MG63 (cell line): ENCODE measurements at regions not wholly inside any gene's neighbourhood (a gene's known extent, or its start where the extent isn't known, plus 50 kb on each side); places are given as distances from the start of the nearest gene placed in this dataset.

Source experiments
- DNase-seq: peaks from one replicate; pipeline ENCODE4 v3.0.0-alpha.2; 2020
- H3K27me3 ChIP-seq: fragments of 250-450 bp; sonication (Bioruptor Pico); 2 replicates; pipeline ENCODE4 v1.5.1; 2020; ENCODE audit warnings: mild to moderate bottlenecking, moderate library complexity
- H3K36me3 ChIP-seq: fragments of 250-450 bp; sonication (Bioruptor Pico); 2 replicates; pipeline ENCODE4 v1.5.1; 2020; ENCODE audit warnings: mild to moderate bottlenecking, moderate library complexity
- H3K4me3 ChIP-seq: fragments of 250-450 bp; sonication (Bioruptor Pico); 2 replicates; pipeline ENCODE4 v1.5.1; 2020; ENCODE audit warnings: mild to moderate bottlenecking, moderate library complexity
- H3K9me3 ChIP-seq: fragments of 250-450 bp; sonication (Bioruptor Pico); 2 replicates; pipeline ENCODE4 v1.5.1; 2020; ENCODE audit warnings: mild to moderate bottlenecking, moderate library complexity

DNA sequence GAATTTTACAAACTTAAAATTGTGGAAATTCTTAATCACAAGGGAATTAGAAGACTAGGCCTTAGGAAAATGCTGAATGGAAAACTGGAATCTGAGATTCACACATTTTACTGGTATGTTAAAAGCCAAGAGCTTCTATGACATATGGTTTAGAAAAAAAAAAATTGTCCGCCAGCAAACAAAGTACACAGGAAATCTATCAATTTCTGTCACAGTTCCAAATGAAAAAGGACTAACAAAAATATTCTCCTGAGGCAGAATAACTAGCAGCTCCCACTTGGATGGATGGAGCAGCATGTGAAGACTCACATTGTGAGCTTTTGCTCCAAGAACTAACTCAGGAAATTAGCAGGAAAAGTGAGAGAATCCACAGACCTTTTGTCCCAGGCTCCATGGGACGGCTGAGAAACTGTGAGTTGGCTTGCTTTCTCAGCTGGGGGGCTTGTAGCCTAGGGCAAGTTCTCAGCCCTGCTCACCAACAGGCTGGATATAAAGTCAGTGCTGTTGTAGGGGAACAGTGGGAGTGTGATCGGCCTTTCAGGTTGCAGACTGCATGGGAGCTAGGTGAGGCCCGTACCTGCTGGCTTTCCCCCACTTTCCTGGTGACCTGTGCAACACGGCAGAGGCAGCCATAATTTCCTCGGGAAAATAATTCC, 731.1 kb upstream of the SGO1 start:
- Histone ChIP-seq H3K27me3 (no peaks in the 10 kb centered on the region), H3K9me3 (no peaks in the 10 kb centered on the region), H3K36me3 (no peaks in the 10 kb centered on the region), H3K4me3 (no peak overlapping the region)
- no peak for DNase-seq

DNA sequence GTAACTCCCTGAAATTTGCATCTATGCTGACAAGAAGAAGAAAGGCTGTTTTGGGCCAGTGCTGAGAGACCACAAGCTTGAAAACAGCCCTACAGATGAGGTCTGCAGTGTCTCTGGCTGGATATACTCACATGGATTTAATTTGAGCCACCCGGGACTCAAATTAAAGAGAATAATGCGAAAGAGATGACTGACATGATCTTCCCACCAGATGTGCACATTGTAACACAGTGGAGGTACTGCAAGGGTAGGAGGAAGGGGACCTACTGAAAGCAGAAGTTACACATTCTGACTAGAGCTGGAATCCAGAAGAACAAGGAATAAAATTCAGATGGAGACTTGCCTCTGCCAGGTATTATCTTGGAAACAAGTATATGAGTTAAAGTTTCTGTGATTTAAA, 728.3 kb upstream of the SGO1 start:
- no peaks in the 10 kb centered on the region for H3K27me3 ChIP-seq
- H3K9me3 ChIP-seq: no peaks in the 10 kb centered on the region
- H3K36me3 ChIP-seq: no peaks in the 10 kb centered on the region
- H3K4me3 ChIP-seq: no peak overlapping the region
- DNase-seq: no peak

GRCh38 chr3:20912406-20912805, 726.4 kb upstream of the SGO1 start:
- Histone ChIP-seq H3K27me3 (no peaks in the 10 kb centered on the region), H3K9me3 (no peaks in the 10 kb centered on the region), H3K4me3 (no peak overlapping the region), H3K36me3 (no peaks in the 10 kb centered on the region)
- DNase-seq: no peak

GRCh38 chr3:20909511-20909910, 723.5 kb upstream of the SGO1 start:
- no peak for DNase-seq
- H3K36me3 ChIP-seq: no peaks in the 10 kb centered on the region
- H3K9me3 ChIP-seq: no peaks in the 10 kb centered on the region
- no peaks in the 10 kb centered on the region for H3K27me3 ChIP-seq
- H3K4me3 ChIP-seq: no peak overlapping the region

GRCh38 chr3:20905210-20905805, 719.3 kb upstream of the SGO1 start:
- H3K36me3 ChIP-seq: no peaks in the 10 kb centered on the region
- DNase-seq: no peak
- H3K9me3 ChIP-seq: no peaks in the 10 kb centered on the region
- no peaks in the 10 kb centered on the region for H3K27me3 ChIP-seq
- no peak overlapping the region for H3K4me3 ChIP-seq

DNA sequence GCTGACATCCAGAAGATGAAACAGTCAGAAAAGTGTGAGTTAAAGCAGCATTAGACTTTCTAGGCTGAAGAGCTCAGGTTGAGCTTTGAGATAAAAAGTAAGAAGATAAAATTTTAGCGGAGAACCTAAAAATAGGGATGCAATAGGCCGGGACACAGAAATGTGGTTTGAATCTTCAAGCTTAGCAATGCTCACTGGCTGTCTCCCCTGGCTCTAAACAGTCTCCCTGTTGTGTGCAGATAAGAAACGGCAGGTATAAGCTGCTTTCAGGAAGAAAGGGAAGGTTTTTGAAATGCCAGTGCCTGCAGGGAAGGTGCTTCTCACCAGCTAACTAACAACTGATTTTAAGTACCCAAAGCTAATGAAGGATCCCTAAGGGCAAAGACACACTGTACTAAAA, 718.7 kb upstream of the SGO1 start:
- H3K27me3 ChIP-seq: no peaks in the 10 kb centered on the region
- DNase-seq: no peak

GRCh38 chr3:20898962-20899361, 713.0 kb upstream of the SGO1 start:
- H3K4me3 ChIP-seq: no peak overlapping the region

More for the DNA sequence above, 718.7 kb upstream of the SGO1 start:
- H3K4me3 ChIP-seq: no peak overlapping the region
- H3K36me3 ChIP-seq: no peaks in the 10 kb centered on the region
- H3K9me3 ChIP-seq: no peaks in the 10 kb centered on the region

GRCh38 chr3:20890111-20890519, 704.1 kb upstream of the SGO1 start:
- DNase-seq: no peak
- H3K27me3 ChIP-seq: no peaks in the 10 kb centered on the region
- H3K4me3 ChIP-seq: no peak overlapping the region
- H3K36me3 ChIP-seq: no peaks in the 10 kb centered on the region
- no peaks in the 10 kb centered on the region for H3K9me3 ChIP-seq

More at GRCh38 chr3:20898962-20899361, 713.0 kb upstream of the SGO1 start:
- no peaks in the 10 kb centered on the region for H3K36me3 ChIP-seq
- no peaks in the 10 kb centered on the region for H3K27me3 ChIP-seq
- no peaks in the 10 kb centered on the region for H3K9me3 ChIP-seq
- DNase-seq: no peak

- Histone ChIP-seq H3K9me3 (no peaks in the 10 kb centered on the region), H3K4me3 (no peak overlapping the region), H3K27me3 (no peaks in the 10 kb centered on the region), H3K36me3 (no peaks in the 10 kb centered on the region)
- DNase-seq: no peak
These were observed 692.7 kb upstream of the SGO1 start for GRCh38 chr3:20878691-20879090.

- H3K27me3 ChIP-seq: no peaks in the 10 kb centered on the region
- no peaks in the 10 kb centered on the region for H3K9me3 ChIP-seq
- no peak for DNase-seq
These were observed 687.2 kb upstream of the SGO1 start for GRCh38 chr3:20873235-20873634.

DNA sequence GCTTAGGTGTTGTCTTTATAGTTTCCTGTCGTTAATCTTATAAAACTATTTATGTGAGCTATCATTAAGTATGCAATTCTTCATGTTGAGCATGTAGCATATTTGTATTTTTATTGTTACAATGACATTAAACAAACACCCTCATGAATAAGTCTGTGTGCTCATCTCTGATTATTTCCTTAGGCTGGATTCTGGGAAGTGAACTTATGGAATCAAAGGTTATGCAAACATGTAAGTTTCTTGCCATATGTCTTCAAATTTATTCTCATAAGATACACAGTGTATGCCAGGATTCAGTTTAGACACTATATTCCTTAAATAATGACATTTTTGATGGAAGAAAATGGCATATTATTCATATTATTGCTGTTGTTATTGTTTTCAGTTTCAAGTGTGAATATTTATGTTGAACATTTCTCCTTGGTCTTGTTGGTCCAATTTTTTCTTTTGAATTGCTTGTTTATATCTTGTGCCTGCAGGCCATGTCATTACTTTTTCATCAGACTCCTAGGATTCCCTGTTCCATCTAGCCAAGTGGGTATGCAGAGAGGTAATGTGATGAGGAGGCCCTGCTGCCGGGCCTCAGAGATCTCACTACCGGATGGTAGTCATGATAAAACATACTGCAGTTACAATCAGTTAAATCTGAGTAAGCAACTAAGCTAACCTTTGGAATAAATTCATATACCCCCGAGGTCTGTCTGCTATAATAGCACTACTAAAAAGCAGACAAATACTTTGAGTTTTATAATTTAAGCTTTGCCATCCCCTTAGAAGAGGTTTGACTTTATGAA, 684.3 kb upstream of the SGO1 start:
- no peak overlapping the region for H3K4me3 ChIP-seq
- H3K27me3 ChIP-seq: no peaks in the 10 kb centered on the region
- H3K9me3 ChIP-seq: no peaks in the 10 kb centered on the region
- no peaks in the 10 kb centered on the region for H3K36me3 ChIP-seq
- no peak for DNase-seq

More at GRCh38 chr3:20873235-20873634, 687.2 kb upstream of the SGO1 start:
- H3K4me3 ChIP-seq: no peak overlapping the region
- no peaks in the 10 kb centered on the region for H3K36me3 ChIP-seq

- DNase-seq: no peak
- no peaks in the 10 kb centered on the region for H3K36me3 ChIP-seq
- H3K9me3 ChIP-seq: no peaks in the 10 kb centered on the region
These were observed 679.8 kb upstream of the SGO1 start for GRCh38 chr3:20865803-20866202.

DNA sequence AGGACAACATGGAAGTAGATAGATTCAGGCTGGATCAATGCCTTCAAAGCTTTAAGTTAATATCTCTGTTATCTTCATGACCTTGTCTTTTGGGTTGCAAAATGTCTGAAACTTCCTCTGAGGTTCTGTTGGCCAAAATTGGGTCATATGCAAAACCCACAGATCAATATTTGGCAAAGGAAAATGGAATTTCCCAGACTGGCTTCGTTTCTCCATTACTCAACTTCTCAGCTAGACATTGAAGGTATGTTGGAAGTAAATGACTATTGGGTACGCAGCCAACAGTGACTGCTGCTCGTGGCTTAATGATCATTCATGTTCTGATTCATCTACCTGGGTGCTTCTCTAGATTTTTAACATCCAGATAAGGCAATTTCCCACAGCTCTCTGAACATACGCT, 675.4 kb upstream of the SGO1 start:
- H3K27me3 ChIP-seq: no peaks in the 10 kb centered on the region
- no peak overlapping the region for H3K4me3 ChIP-seq
- no peak for DNase-seq
- no peaks in the 10 kb centered on the region for H3K36me3 ChIP-seq
- H3K9me3 ChIP-seq: no peaks in the 10 kb centered on the region

More at GRCh38 chr3:20865803-20866202, 679.8 kb upstream of the SGO1 start:
- H3K27me3 ChIP-seq: no peaks in the 10 kb centered on the region
- no peak overlapping the region for H3K4me3 ChIP-seq

DNA sequence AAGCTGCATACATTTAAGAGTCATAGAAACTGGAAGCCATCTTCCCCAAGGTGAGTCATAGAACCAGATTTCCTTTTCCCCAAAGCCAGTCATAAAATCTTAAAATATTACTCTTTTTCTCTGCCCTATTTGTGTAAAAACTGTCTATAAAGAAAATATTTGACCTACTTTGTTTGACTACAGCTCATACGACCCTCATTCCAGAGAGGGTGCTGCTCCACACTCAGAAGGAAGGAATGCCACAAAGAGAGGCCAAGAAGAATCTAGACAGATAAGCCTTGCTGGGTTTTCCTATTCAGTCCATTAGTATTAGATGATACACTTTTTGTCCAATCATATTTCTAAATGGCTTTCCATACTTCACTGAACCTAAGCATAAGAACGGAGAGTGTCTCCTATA, 671.6 kb upstream of the SGO1 start:
- DNase-seq: no peak
- H3K9me3 ChIP-seq: no peaks in the 10 kb centered on the region
- H3K36me3 ChIP-seq: no peaks in the 10 kb centered on the region
- no peaks in the 10 kb centered on the region for H3K27me3 ChIP-seq
- H3K4me3 ChIP-seq: no peak overlapping the region

DNA sequence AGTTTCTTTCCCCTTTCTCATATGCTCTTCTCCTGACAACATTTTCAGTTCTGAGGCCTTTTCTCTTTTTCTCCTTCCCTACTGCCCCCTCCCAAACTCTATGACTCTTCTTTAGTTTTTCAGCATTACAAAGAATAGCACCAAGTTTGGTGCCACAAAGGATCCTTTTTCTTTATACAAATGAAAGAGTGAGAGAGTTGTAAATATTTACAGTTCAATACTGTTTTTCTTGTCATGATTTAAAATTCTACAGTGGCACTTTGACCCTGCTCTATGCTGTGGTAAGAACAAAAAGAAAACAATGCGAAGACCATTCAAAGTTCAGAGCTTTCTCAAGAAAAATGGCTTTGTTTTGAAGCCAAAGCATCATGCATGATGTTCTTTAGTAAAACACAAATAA, 667.9 kb upstream of the SGO1 start:
- DNase-seq: no peak
- H3K27me3 ChIP-seq: no peaks in the 10 kb centered on the region

DNA sequence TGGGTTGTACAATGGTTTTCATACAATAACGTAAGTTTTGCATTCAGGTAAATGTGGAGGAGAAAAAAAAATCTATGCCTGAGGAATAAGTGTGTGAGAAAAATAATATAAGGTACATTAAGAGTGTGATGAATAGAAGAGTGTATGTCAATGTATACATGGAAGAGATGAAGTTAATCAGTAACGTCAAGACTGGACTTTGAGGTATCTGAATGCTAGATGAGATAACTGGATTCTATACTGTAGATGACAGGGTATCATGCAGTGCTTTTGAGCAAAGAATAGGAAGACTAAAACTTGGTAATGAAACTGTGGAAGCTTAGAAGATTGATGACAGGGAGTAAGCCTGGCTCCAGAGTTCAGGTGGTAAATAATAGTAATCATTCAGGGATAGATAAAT, 666.7 kb upstream of the SGO1 start:
- H3K9me3 ChIP-seq: no peaks in the 10 kb centered on the region
- H3K4me3 ChIP-seq: no peak overlapping the region
- H3K36me3 ChIP-seq: no peaks in the 10 kb centered on the region
- H3K27me3 ChIP-seq: no peaks in the 10 kb centered on the region
- no peak for DNase-seq

More for the DNA sequence above, 667.9 kb upstream of the SGO1 start:
- H3K4me3 ChIP-seq: no peak overlapping the region
- no peaks in the 10 kb centered on the region for H3K36me3 ChIP-seq
- H3K9me3 ChIP-seq: no peaks in the 10 kb centered on the region

DNA sequence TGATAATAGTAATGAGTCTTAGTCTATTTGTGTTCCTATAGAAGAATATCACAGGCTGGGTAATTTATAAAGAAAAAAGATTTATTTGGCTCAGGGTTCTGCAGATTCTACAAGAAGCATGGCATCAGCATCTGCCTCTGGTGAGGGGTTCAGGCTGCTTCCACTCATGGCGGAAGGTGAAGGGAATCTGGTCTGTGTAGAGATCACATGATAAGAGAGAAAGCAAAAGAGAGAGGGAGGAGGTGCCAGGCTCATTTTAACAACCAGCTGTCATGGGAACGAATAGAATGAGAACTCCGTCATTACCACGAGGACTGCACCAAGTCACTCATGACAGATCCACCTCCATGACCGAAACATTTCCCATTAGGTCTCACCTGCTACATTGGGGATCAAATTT, 664.0 kb upstream of the SGO1 start:
- no peaks in the 10 kb centered on the region for H3K9me3 ChIP-seq
- H3K36me3 ChIP-seq: no peaks in the 10 kb centered on the region
- H3K4me3 ChIP-seq: no peak overlapping the region
- H3K27me3 ChIP-seq: no peaks in the 10 kb centered on the region
- DNase-seq: no peak

DNA sequence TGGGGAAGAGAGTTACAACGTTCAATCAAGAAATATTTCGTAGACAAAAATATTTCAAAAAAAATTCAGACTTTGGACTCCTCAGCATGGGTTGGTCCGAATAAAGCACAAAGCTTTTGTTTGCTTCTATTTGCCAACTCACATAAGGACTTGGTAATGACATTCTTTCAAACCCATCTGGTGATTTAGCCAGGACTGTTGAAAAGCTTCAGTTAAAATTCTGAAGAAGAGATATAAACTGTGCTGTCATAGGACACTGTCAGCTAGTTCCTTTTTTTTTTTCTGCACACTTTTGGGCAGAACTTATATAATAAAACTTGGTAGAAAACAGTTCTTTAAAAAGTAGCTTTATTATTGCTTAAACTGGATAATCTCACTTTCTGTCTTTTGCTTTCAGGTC, 660.8 kb upstream of the SGO1 start:
- Histone ChIP-seq H3K27me3 (no peaks in the 10 kb centered on the region), H3K9me3 (no peaks in the 10 kb centered on the region), H3K36me3 (no peaks in the 10 kb centered on the region), H3K4me3 (no peak overlapping the region)
- no peak for DNase-seq
